ENCODE measurements at regions not wholly inside any gene's neighbourhood (a gene's known extent, or its start where the extent isn't known, plus 50 kb on each side); places are given as distances from the start of the nearest gene placed in this dataset.

DNA sequence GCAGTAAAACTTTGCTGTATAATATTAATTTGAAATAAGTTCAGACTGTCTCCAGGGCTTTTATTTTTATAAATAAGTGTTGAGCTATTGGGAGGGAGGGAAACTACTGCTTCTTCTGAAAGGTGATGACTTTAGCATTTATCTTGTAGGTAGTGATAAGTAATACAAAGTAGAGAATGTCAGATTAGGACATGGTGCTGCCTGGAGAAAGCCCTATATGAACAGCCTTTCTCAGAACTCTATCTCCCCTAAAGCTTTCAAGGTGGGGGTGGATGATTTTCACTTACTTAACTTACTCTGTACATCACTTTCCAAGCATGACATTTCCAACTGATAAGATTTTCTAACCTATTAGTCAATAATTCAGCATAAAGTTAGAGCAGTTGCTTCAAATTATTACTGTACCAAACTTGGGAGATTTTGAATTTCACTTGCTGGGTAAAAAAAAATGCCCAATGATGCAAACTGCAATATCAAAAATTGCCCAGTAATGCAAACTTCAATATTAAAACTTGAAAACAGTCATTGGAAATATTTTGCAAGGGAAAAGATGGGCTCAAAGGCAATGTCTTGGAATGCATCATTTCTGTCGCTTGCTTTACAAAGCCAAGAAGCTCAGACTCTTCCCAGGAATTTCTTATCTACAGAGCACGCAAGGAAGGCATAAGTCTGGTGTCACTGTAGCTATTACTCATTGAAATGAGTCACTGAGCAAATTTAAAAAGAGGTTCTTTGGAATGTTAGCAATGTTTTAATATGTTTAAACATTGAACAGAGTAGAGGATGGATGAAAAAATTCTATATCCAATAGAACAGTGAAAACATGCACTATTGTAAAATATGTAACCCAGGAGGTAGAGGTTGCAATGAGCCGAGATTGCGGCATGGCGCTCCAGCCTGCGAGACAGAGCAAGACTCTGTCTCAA, 569.5 kb downstream of the PSAT1 start:
- no peak for ATAC-seq
- TF ChIP-seq, protein P1, sequence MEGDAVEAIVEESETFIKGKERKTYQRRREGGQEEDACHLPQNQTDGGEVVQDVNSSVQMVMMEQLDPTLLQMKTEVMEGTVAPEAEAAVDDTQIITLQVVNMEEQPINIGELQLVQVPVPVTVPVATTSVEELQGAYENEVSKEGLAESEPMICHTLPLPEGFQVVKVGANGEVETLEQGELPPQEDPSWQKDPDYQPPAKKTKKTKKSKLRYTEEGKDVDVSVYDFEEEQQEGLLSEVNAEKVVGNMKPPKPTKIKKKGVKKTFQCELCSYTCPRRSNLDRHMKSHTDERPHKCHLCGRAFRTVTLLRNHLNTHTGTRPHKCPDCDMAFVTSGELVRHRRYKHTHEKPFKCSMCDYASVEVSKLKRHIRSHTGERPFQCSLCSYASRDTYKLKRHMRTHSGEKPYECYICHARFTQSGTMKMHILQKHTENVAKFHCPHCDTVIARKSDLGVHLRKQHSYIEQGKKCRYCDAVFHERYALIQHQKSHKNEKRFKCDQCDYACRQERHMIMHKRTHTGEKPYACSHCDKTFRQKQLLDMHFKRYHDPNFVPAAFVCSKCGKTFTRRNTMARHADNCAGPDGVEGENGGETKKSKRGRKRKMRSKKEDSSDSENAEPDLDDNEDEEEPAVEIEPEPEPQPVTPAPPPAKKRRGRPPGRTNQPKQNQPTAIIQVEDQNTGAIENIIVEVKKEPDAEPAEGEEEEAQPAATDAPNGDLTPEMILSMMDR (IDR thresholded peaks at IDR 0.05) = no peak
- no peak for DNase-seq
- Histone ChIP-seq H3K36me3 (no peaks in the 10 kb centered on the region), H3K9me3 (no peaks in the 10 kb centered on the region), H3K27ac (no peak overlapping the region), H3K27me3 (no peaks in the 10 kb centered on the region), H3K4me1 (no peaks in the 10 kb centered on the region), H3K4me3 (no peak overlapping the region)
- intact Hi-C loops (cut with DNase I) = no loop called here

GRCh38 chr9:78871086-78871451, 574.1 kb downstream of the PSAT1 start:
- H3K27ac ChIP-seq = no peak overlapping the region
- H3K4me3 ChIP-seq = no peak overlapping the region
- H3K4me1 ChIP-seq = no peaks in the 10 kb centered on the region
- TF ChIP-seq, protein P1 (IDR thresholded peaks at IDR 0.05) = no peak
- no peaks in the 10 kb centered on the region for H3K36me3 ChIP-seq
- no peaks in the 10 kb centered on the region for H3K27me3 ChIP-seq
- peaks cover 0 to 6% of the 10 kb centered on the region in 2 donors for H3K9me3 ChIP-seq
- intact Hi-C loops (cut with DNase I) = no loop called here
- no peak for ATAC-seq
- no peak for DNase-seq

DNA sequence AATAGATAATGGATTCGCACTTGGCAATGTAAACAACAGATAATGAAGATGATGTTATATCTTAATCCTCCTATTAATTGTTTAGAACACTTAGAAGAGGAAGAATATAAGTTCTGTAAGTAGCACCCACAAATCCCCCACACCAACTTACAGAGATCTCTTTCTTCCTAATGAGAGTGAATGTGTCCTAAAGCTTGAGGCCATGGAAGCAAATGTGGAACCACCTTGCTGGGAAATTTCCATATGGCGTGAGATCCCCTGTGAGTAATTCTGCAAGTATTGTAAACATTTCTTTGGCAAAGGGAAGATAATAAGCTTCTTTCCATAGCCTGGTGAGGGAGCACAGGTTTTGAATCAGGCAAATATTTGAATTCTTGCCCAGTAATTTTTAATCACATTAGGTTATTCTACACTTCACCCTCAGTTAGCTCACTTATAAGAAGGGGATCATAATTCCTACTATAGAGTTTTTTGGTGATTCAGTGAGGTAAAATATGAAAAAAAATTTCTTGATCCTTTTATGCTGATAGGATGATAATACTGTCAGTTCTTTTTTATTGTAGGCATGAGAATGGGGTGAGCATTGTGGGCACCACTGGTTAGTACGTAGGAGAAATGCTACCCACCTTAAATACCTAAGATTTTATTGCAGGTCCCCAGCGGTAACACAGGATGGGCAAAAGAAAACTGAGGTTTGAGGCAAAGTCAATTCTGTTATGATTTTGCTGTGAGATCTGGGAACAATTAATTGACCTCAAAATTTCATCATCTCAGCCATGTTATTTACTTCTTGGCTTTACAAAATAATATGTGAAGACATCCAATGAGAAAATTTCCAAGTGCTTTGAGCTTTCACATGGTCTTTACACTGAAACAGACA, 574.8 kb downstream of the PSAT1 start:
- Histone ChIP-seq H3K27me3 (no peaks in the 10 kb centered on the region), H3K27ac (no peak overlapping the region), H3K36me3 (no peaks in the 10 kb centered on the region), H3K4me3 (no peak overlapping the region), H3K9me3 (peaks cover 0 to 6% of the 10 kb centered on the region in 2 donors), H3K4me1 (no peaks in the 10 kb centered on the region)
- TF ChIP-seq, protein P1 (IDR thresholded peaks at IDR 0.05) = no peak
- no peak for DNase-seq
- intact Hi-C loops (cut with DNase I) = no loop called here
- ATAC-seq = no peak

DNA sequence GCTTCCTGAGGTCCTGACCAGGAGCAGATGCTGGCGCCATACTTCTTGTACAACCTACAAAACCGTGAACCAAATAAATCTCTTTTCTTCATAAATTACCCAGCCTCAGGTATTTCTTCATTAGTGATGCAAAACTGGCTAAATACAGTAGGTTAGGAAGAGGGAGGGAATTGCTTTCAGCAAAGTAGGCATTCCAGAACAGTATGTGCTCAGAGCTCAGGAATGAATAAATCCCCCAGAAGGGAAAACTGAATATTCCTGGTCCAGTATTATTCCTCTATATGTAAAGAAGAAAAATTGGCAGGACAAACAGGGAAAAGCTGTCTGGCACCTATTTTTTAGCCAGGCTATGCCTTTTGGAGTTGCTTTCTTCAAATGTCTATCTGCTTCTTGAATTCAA, 577.1 kb downstream of the PSAT1 start:
- TF ChIP-seq, protein P1 (IDR thresholded peaks at IDR 0.05) = no peak
- ATAC-seq (no peak), DNase-seq (no peak)
- Histone ChIP-seq H3K27ac (no peak overlapping the region), H3K4me1 (no peaks in the 10 kb centered on the region), H3K36me3 (no peaks in the 10 kb centered on the region), H3K4me3 (no peak overlapping the region), H3K27me3 (no peaks in the 10 kb centered on the region), H3K9me3 (peaks cover 0 to 6% of the 10 kb centered on the region in 2 donors)
- intact Hi-C loops (cut with DNase I) = no loop called here

Measured in left lung (tissue), 4 donors.